GM12872 (cell line): ENCODE measurements at regions not wholly inside any gene's neighbourhood (a gene's known extent, or its start where the extent isn't known, plus 50 kb on each side); places are given as distances from the start of the nearest gene placed in this dataset.

ENCODE experiments used
- TF ChIP-seq, protein P1 (sequence below): IDR thresholded peaks from 3 replicates; pipeline ENCODE4 v1.5.1; 2011; ENCODE audit warnings: low read depth, mild to moderate bottlenecking, low read length, moderate library complexity; ENCODE audit not compliant: insufficient read depth

- TF ChIP-seq, protein P1, sequence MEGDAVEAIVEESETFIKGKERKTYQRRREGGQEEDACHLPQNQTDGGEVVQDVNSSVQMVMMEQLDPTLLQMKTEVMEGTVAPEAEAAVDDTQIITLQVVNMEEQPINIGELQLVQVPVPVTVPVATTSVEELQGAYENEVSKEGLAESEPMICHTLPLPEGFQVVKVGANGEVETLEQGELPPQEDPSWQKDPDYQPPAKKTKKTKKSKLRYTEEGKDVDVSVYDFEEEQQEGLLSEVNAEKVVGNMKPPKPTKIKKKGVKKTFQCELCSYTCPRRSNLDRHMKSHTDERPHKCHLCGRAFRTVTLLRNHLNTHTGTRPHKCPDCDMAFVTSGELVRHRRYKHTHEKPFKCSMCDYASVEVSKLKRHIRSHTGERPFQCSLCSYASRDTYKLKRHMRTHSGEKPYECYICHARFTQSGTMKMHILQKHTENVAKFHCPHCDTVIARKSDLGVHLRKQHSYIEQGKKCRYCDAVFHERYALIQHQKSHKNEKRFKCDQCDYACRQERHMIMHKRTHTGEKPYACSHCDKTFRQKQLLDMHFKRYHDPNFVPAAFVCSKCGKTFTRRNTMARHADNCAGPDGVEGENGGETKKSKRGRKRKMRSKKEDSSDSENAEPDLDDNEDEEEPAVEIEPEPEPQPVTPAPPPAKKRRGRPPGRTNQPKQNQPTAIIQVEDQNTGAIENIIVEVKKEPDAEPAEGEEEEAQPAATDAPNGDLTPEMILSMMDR, result no peak
Measured at GRCh38 chr11:38100836-38101462, 1502.9 kb upstream of the RAG2 start.

DNA sequence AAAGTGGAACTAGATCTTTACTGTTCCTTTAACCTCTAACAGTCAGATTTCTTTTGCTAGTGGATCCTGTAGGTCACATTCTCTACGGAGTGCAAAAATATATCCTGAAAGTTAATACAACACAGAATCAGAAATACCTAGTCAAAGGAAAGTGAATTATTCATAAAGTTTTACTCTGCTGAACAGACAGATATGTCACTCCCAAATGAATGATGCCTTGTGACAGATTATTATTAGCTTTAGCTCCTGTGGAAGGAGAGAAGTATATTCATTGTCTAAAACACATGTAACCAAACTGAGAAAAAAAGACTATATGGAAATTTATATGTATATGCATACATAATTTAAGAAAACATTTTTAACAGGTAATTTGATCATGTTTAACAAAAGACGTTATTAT lies 1497.2 kb upstream of the RAG2 start:
- TF ChIP-seq, protein P1, result no peak

DNA sequence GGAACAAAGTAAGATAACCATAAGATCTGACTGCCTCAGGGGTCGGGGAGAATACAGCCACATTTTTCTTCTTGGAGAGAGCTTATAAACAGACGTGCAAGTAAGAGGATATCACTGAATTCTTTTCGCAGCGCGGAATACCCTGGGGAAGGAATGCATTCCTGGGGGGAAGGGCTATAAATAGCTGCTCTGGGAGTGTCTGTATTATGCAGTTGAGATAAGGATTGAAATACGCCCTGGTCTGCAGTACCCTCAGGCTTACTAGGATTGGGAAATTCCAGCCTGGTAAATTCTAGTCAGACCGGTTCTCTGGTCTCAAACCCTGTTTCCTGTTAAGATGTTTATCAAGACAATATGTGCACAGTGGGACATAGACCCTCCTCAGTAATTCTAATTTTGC lies 1491.7 kb upstream of the RAG2 start:
- TF ChIP-seq, protein P1, result no peak

DNA sequence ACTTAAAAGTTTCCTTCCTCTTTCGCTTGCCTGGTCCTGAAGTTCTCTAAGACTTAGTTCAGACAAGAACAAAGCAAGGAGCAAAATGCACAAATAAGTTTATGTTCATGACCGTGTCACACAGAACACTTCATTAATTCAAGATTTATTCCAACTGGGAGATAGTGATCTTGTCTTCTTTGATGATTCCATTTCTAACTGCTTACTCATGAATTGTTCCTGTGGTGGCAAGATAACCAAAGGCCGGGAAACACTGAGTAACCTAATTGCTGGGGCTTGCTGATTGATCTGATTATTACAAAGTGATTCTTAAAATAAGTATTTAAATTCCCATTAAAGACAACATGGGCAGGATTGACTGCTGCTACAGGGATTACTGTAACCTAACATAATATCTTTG lies 1462.9 kb upstream of the RAG2 start:
- TF ChIP-seq, protein P1, result no peak

DNA sequence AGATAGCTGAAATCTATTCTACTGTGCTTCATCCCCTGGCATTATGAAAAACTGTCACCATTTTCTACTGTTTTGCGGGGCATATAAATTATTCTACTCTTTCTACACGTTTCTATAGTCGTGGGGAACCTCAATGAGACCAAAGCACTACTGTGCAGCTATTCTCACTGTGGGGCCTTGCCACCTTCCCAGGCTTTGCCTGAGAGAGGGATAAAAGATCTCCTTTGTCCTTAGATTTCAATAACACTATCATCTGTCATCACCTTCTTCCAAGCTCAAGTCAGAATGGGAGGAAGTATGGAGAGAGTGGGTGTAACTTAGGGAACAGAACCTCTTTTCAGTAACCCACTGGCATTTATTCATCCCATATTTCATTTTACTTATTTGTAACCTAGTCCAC lies 1462.1 kb upstream of the RAG2 start:
- TF ChIP-seq, protein P1, result no peak

DNA sequence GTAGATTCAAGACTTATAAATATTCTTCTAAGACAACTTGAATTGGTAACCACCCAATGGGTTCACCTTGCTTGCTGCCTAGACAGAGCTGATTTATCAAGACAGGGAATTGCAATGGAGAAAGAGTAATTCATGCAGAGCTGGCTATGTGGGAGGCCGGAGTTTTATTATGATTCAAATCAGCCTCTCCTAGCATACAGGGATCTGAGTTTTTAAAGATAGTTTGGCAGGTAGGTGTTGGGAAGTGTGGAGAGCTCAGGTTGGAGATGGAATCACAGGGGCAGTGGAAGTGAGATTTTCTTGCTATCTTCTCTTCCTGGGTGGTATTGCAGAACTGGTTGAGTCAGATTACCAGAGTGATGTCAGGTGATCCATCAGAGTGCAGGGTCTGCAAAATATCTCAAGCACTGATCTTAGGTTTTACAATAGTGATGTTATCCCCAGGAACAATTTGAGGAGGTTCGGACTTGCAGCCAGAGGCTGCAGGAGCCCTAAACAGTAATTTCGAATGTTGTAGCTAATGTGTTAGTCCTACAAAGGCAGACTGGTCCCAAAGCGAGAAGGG lies 1448.6 kb upstream of the RAG2 start:
- TF ChIP-seq, protein P1, result no peak

DNA sequence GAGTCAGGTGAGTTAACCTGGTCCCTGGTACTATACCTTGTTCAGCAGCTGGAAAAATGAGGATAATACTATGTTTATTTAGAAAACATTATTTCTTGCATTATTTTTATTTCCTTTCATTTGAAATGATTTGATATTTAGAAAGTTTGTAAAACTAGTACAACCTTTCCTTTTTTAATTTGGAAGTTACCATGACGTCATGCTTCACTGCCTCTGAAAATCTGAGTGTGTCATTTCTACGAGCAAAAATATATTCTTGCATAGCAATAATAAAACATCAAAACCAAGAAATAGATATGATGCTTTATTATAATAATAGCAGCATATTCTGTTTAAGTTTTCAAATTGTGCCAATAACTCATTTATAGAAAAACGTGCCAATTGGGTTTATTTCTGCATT lies 1445.0 kb upstream of the RAG2 start:
- TF ChIP-seq, protein P1, result no peak
